OCI-LY7 (cell line): ENCODE measurements at regions not wholly inside any gene's neighbourhood (a gene's known extent, or its start where the extent isn't known, plus 50 kb on each side); places are given as distances from the start of the nearest gene placed in this dataset.

Experiments
- EZH2phosphoT487 ChIP-seq: fragments of 200-600 bp; sonication (generic); IDR thresholded peaks from 2 replicates; pipeline ENCODE4 v1.6.1; 2018; ENCODE audit warnings: low read depth, borderline replicate concordance, mild to moderate bottlenecking, mixed run types, antibody characterized with exemption, low read length, moderate library complexity, mixed read lengths
- TF ChIP-seq, protein P1 (sequence below): fragments of 200-600 bp; sonication (generic); conservative IDR thresholded peaks from 2 replicates; pipeline ENCODE4 v1.5.1; 2014; ENCODE audit warnings: mild to moderate bottlenecking, antibody characterized with exemption, low read length, moderate library complexity, mixed read lengths

DNA sequence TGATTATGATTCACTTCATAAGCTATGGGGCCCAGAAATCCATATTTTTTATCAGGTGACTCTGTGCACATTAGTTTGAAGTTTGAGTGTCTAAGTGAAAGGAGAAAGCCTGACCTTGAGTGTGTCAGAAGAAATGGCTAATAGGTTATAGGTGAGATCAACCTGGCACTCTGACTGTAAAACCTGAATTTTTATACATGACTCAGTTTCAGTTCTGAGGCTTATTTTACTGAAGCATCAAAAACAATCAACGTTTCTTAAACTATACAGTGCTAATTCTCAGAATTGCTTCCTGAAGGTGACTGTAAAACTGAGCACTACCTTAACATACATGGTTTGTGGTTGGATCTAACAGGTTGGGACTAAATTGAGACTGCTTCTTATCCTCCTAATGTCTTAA is 159.4 kb upstream of the AHR start:
- TF ChIP-seq, protein P1, sequence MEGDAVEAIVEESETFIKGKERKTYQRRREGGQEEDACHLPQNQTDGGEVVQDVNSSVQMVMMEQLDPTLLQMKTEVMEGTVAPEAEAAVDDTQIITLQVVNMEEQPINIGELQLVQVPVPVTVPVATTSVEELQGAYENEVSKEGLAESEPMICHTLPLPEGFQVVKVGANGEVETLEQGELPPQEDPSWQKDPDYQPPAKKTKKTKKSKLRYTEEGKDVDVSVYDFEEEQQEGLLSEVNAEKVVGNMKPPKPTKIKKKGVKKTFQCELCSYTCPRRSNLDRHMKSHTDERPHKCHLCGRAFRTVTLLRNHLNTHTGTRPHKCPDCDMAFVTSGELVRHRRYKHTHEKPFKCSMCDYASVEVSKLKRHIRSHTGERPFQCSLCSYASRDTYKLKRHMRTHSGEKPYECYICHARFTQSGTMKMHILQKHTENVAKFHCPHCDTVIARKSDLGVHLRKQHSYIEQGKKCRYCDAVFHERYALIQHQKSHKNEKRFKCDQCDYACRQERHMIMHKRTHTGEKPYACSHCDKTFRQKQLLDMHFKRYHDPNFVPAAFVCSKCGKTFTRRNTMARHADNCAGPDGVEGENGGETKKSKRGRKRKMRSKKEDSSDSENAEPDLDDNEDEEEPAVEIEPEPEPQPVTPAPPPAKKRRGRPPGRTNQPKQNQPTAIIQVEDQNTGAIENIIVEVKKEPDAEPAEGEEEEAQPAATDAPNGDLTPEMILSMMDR = no peak
- TF ChIP-seq EZH2phosphoT487 = no peak
